H54 (cell line): ENCODE measurements at regions not wholly inside any gene's neighbourhood (a gene's known extent, or its start where the extent isn't known, plus 50 kb on each side); places are given as distances from the start of the nearest gene placed in this dataset.

ENCODE experiments used
- DNase-seq: peaks from one replicate; pipeline ENCODE4 v3.0.0; 2011; ENCODE audit warnings: low spot score, mixed read lengths; ENCODE audit not compliant: insufficient read length
- FAIRE-seq: peaks from 3 replicates; lab custom pipeline; 2011; peaks lifted over from hg19 to GRCh38; lab: Jason Lieb, UNC
- POLR2A ChIP-seq: IDR thresholded peaks from 2 replicates; pipeline ENCODE4 v1.6.1; 2011; ENCODE audit warnings: low read depth, mild to moderate bottlenecking, low read length

DNA sequence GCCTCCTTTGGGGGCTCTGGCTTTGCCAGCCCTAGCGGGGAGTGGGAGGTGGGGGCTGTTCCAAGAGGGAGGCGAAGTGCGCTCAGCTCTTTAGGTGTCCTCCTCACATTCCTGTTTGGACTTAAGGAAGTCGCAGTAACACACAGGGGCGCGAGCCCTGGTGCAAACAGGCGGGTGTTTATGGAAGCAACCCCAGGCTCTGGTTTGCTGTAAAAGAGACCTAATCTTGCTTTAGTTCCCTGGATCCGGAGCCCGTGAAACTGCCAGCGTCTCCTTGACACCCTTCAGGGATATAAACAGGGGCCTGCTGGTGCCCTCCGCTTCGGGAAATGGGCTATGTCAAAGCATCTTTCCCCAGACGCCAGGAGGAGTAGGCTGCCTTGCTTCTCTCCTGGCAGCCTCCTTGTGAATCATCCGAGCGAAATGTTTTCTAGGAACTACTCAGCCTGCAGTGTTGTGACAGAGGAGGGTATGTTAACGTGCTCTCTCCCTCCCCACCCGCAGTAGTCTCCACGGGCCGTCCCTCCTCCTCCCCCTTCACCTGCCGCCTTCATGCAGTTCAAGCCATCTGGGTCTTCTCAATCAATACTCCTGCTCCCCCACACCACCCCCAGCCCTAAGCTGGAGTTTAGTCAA, 168.0 kb upstream of the LRFN2 start:
- DNase-seq (peak; percentile 85), FAIRE-seq (peak; percentile 58)
- TF ChIP-seq POLR2A = no peak

GRCh38 chr6:40754461-40755045, 167.4 kb upstream of the LRFN2 start:
- TF ChIP-seq POLR2A = no peak
- FAIRE-seq = no peak
- no peak for DNase-seq

GRCh38 chr6:40753675-40754448, 166.7 kb upstream of the LRFN2 start:
- FAIRE-seq (no peak), DNase-seq (no peak)
- TF ChIP-seq POLR2A = no peak

GRCh38 chr6:40753048-40753447, 165.9 kb upstream of the LRFN2 start:
- DNase-seq (no peak), FAIRE-seq (no peak)
- no peak for TF ChIP-seq POLR2A

GRCh38 chr6:40744835-40745234, 157.7 kb upstream of the LRFN2 start:
- DNase-seq = no peak
- no peak for TF ChIP-seq POLR2A
- FAIRE-seq = no peak

DNA sequence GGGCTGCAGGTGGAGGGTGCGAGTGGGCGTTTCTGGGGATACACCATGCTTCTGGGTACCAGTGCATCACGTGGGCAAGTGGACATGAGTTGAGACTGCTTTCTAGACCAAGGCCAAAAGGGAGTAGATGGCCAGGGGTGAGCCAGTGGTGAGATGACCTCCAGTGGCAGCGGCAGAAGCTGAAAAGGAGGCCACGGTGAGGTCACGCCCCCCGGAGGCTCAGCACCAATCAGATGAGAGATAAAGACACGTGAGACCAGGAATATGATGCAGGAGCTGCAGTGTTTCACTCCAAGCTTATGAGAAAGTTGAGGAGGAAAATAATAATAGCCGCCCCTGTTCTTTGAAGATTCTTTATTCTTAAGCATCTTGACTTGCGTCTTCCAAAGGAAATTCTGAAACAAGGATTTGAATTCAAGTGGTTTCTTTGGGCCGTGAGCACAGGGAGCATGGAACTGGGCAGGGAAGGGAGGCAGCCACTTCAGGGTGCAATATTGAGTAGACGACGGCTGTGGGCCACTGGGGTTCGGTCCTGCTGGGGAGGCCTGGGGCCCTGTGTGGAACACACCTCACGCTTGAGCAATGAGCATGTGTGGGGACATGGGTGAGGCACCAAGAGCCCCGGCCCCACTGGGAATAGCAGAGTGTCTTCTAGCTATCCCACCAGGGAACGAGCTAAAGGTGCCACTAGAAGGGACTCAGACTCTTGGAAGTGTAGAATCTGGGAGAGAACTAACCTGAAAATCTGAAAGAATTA, 156.7 kb upstream of the LRFN2 start:
- FAIRE-seq = no peak
- DNase-seq = no peak
- TF ChIP-seq POLR2A = no peak

DNA sequence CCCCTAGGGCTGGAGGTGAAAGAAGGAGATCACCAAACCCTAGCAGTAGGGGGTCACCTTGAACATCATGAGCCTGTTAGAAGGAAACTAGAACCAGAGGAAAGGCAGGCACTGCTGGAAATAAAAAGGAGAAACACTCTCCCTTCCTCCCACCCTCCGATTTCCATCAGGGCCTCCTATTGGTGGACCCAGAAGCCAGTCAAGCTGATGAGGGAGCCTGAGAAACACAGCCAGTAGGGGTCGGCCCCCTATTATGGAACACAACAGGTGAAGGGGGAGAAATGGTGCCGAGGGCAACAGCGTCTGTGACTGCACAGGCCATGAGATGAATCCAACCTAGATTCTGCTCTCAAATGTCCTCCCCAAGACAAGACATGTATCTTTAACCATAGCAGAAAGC, 156.1 kb upstream of the LRFN2 start:
- DNase-seq (no peak), FAIRE-seq (no peak)
- no peak for TF ChIP-seq POLR2A

DNA sequence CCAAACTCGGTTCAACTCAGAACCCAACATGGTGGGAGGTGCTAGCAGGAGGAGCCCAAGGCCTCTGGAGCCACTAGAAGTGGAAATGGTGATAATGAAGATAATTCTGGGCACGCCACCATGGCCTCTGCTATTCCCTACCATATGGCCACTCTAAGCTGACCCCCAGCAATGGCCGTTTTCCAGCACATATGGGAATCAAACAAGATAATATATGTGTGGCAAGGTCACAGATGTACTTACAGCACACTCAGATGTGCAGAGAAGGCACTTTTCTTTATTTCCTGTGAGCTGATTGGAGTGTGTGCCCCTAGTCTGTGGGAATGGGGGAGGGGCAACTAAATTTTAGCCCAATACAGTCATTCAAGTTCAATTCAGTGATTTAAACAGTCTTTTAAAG, 153.4 kb upstream of the LRFN2 start:
- TF ChIP-seq POLR2A = no peak
- DNase-seq (no peak), FAIRE-seq (no peak)

- TF ChIP-seq POLR2A = no peak
- no peak for DNase-seq
- no peak for FAIRE-seq
Measured at GRCh38 chr6:40738551-40739193, 151.5 kb upstream of the LRFN2 start.

DNA sequence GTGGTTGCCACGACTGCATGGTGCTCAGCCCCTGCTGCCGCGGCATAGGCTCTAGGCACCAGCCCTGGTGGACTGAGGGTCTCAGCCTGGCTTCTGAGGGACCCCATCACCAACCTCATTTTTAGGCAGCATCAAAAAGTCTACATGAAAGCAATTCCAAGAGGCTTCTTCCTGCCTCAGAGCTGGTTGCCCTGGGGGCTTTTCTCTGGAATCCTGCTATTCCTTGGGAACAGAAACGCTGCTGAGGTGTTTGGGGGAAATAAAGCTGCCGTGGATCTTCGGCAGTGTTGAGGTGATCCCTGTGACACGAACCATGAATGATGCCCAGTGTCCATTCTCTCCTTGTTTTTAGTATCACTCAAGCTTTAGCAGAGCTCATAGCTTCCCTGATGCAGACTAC, 148.4 kb upstream of the LRFN2 start:
- no peak for TF ChIP-seq POLR2A
- no peak for FAIRE-seq
- no peak for DNase-seq

GRCh38 chr6:40735121-40735520, 148.0 kb upstream of the LRFN2 start:
- DNase-seq = no peak
- no peak for FAIRE-seq
- TF ChIP-seq POLR2A = no peak

DNA sequence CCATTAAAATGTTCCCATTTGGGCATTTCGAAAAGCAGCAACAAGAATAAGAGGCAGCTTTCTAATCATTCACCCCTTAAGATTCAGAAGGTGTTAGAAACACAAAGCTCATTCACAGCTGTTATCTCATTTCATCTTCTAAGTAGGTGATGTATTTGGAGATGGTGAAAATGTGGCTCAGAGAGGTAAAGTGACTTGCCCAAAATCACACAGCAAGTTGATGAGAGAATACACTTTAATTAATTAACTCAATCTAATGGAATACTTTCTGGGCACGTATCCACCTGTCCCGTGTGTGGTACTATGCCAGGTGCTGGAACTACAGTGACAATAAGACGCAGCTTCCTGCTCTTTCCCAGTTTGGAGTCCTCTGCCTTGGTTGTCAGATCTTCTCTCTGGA, 147.4 kb upstream of the LRFN2 start:
- no peak for DNase-seq
- TF ChIP-seq POLR2A = no peak
- no peak for FAIRE-seq

- no peak for DNase-seq
- TF ChIP-seq POLR2A = no peak
- no peak for FAIRE-seq
Measured at GRCh38 chr6:40733770-40734396, 146.7 kb upstream of the LRFN2 start.

GRCh38 chr6:40733290-40733689, 146.1 kb upstream of the LRFN2 start:
- no peak for TF ChIP-seq POLR2A
- FAIRE-seq = no peak

More at GRCh38 chr6:40733290-40733689, 146.1 kb upstream of the LRFN2 start:
- no peak for DNase-seq
